Aorta (tissue), 5 donors: ENCODE measurements at regions not wholly inside any gene's neighbourhood (a gene's known extent, or its start where the extent isn't known, plus 50 kb on each side); places are given as distances from the start of the nearest gene placed in this dataset.
"Not testable (repeated sequence)": the region's sequence is repeated elsewhere in the genome, so short reads cannot be mapped to it uniquely, and the experiment has no call there.

ENCODE experiments used
- ATAC-seq: fragments of 200-7000 bp; cut with Tn5 transposase; one replicate; pipeline ENCODE4 v1.9.1; 2022; ENCODE audit warnings: moderate library complexity; ENCODE audit not compliant: low FRiP score
- DNase-seq, 2 donors: peaks; one replicate each; pipeline ENCODE4 v3.0.0-alpha.2; 2020
- H3K27ac ChIP-seq, 2 donors: one replicate each; pipeline ENCODE4 v1.5.1; 2013; ENCODE audit warnings: low read length in 2 of 2, mild to moderate bottlenecking in 2 of 2, moderate library complexity in 2 of 2, control low read depth in 1 of 2, inconsistent platforms in 1 of 2, low read depth in 1 of 2
- H3K27me3 ChIP-seq, 2 donors: one replicate each; pipeline ENCODE4 v1.6.1; 2013; ENCODE audit warnings: control low read depth in 1 of 2, low read length in 1 of 2, mild to moderate bottlenecking in 1 of 2, moderate library complexity in 1 of 2; ENCODE audit not compliant: insufficient read depth in 2 of 2, control insufficient read depth in 1 of 2
- H3K36me3 ChIP-seq, 2 donors: one replicate each; pipeline ENCODE4 v1.6.1; 2013; ENCODE audit warnings: control low read depth in 1 of 2, low read length in 1 of 2, mild to moderate bottlenecking in 1 of 2; ENCODE audit not compliant: insufficient read depth in 2 of 2, control insufficient read depth in 1 of 2
- H3K4me1 ChIP-seq, 2 donors: one replicate each; pipeline ENCODE4 v1.6.1; 2013; ENCODE audit warnings: low read length in 2 of 2, control low read depth in 1 of 2, mild to moderate bottlenecking in 1 of 2, moderate library complexity in 1 of 2; ENCODE audit not compliant: insufficient read depth in 2 of 2, control insufficient read depth in 1 of 2
- H3K4me3 ChIP-seq, 2 donors: one replicate each; pipeline ENCODE4 v1.5.1; 2013; ENCODE audit warnings: low read length in 2 of 2, control low read depth in 1 of 2, mild to moderate bottlenecking in 1 of 2
- H3K9me3 ChIP-seq: one replicate; pipeline ENCODE4 v1.6.1; 2013; ENCODE audit warnings: mild to moderate bottlenecking, low read length; ENCODE audit not compliant: control insufficient read depth
- WGBS, 2 donors: extraction: QIAGEN DNeasy Blood & Tissue Kit; methylation state at CpG; one replicate each; pipeline ENCODE4 v1.1.7; 2013; 5-methylcytosine and 5-hydroxymethylcytosine counted together
- intact Hi-C, 2 donors: fragments of 100-400 bp; cut with DNase I; formaldehyde crosslinking; loops; one replicate each; pipeline versions ENCODE4 v1.14.2 to v1.15.0; 2022
- donor health status: healthy with polysubstance abuse.
- donor health status: Bipolar disorder and iron deficiency.
- donor health status: DM: no; HTN: no; CAD: no.
- donor health status: DM: no; HTN: no; CAD: no.
- donor health status: DM: yes; HTN: yes; CAD: no.

DNA sequence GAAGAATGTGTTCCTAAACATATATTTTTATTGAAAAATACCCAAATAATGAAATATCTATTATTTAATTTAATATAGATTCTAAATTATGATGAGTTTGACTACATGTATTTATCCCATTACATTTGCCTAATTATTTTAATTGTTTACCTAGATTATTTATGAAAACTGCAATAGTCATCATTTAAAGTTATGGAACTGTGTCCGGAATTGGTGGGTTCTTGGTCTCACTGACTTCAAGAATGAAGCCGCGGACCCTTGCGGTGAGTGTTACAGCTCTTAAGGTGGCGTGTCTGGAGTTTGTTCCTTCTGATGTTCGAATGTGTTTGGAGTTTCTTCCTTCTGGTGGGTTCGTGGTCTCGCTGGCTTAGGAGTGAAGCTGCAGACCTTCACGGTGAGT, 96.5 kb downstream of the CHCHD4 start:
- H3K9me3 ChIP-seq, H3K4me3 ChIP-seq, H3K27me3 ChIP-seq, H3K27ac ChIP-seq, ATAC-seq, intact Hi-C loops, H3K4me1 ChIP-seq, H3K36me3 ChIP-seq, DNase-seq: not testable (repeated sequence)
- 93 to 95% methylated on average over 6 to 9 of the region's 9 CpGs for WGBS, 2 donors

- WGBS, 2 donors, result 48 to 51% methylated on average over 4 of the region's 4 CpGs
- no peaks in the 10 kb centered on the region for H3K4me1 ChIP-seq
- DNase-seq (no peak), ATAC-seq (no peak)
- H3K9me3 ChIP-seq, result no peaks in the 10 kb centered on the region
- H3K36me3 ChIP-seq, result no peaks in the 10 kb centered on the region
- intact Hi-C loops, result no loop called here
- H3K4me3 ChIP-seq, result no peak overlapping the region
- no peaks in the 10 kb centered on the region for H3K27me3 ChIP-seq
- no peak overlapping the region for H3K27ac ChIP-seq
Measured at GRCh38 chr3:14019459-14019858, 105.2 kb downstream of the CHCHD4 start.

DNA sequence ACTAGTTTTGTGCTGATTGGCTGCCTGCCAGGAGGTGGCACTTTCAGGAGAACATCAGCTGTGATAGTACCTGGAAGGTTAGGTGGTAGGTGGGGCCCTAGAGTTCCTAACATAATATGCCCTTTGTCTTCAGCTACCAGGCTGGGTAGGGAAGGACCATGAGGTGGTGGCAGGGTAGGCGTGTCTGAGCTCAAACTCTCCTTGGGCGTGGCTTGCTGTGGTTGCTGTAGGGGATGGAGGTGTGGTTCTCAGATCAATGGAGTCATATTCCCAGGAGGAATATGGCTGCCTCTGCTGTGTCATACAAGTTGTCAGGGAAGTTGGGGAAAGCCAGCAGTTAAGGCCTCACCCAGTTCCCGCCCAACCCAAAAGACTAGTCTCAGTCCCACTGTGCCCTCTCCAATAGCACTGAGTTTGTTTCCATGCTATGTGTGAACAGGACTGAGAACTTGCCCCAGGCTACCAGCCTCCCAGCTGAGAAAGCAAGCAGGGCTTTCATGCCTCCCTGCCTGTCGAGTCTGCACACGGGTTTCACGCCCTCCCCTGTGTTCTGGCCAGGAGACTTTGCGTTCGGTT, 107.7 kb downstream of the CHCHD4 start:
- H3K4me1 ChIP-seq, result no peaks in the 10 kb centered on the region
- no peak overlapping the region for H3K4me3 ChIP-seq
- 68 to 73% methylated on average over 8 of the region's 8 CpGs for WGBS, 2 donors
- H3K27ac ChIP-seq, result no peak overlapping the region
- no peaks in the 10 kb centered on the region for H3K9me3 ChIP-seq
- no peak for ATAC-seq
- no peaks in the 10 kb centered on the region for H3K36me3 ChIP-seq
- DNase-seq, result no peak
- no peaks in the 10 kb centered on the region for H3K27me3 ChIP-seq
- intact Hi-C loops, result no loop called here

GRCh38 chr3:14007006-14007405, 117.7 kb downstream of the CHCHD4 start:
- WGBS, 2 donors, result 70 to 73% methylated on average over 4 of the region's 4 CpGs
- Histone ChIP-seq H3K27ac (no peak overlapping the region), H3K4me1 (no peaks in the 10 kb centered on the region), H3K9me3 (no peaks in the 10 kb centered on the region), H3K4me3 (no peak overlapping the region), H3K27me3 (no peaks in the 10 kb centered on the region), H3K36me3 (no peaks in the 10 kb centered on the region)
- intact Hi-C loops, result no loop called here
- DNase-seq, result no peak
- ATAC-seq, result no peak

DNA sequence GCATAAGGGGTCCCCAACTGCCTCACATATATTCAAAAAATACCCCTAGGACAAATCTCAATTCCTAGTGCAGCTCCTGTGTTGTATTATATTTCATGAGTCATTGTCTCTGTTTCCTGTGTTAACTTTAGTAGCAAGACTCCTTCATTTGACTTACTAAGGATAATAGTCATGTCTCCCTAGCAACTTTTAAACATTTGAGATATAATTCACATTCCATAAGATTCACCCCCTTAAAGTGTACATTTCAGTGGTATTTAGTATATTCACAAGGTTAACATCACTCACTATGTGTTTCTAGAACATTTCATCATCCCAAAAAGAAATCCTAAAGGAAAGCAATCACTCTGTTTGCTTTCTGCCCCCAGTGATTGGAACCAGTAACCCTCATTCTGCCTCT, 121.3 kb upstream of the WNT7A start:
- Histone ChIP-seq H3K27ac (no peak overlapping the region), H3K36me3 (no peaks in the 10 kb centered on the region), H3K4me1 (no peaks in the 10 kb centered on the region), H3K4me3 (no peak overlapping the region), H3K9me3 (no peaks in the 10 kb centered on the region), H3K27me3 (no peaks in the 10 kb centered on the region)
- intact Hi-C loops, result no loop called here
- ATAC-seq (no peak), DNase-seq (no peak)

DNA sequence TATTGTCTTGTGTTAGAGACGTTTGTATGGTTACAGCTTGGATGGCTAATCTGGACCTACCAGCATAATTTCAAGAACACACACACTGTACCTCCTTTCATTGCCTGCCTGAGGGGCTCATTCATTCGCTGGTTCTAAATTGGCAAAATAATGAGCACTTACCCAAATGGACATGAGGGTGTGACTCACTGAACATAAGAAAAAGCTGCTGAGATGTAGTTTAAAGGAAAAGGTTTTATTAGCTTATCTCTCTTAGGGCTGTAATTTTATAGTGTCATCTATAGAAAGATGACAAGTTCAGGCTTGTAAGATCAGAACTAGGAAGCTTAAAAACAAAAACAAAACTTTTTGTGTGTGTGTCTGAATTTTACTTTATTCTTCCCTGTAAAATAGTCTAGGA, 120.7 kb upstream of the WNT7A start:
- DNase-seq (no peak), ATAC-seq (no peak)
- no peaks in the 10 kb centered on the region for H3K9me3 ChIP-seq
- H3K36me3 ChIP-seq, result no peaks in the 10 kb centered on the region
- 44 to 51% methylated on average over 2 of the region's 2 CpGs for WGBS, 2 donors
- no peak overlapping the region for H3K4me3 ChIP-seq
- no peaks in the 10 kb centered on the region for H3K4me1 ChIP-seq
- H3K27me3 ChIP-seq, result no peaks in the 10 kb centered on the region
- intact Hi-C loops, result no loop called here
- H3K27ac ChIP-seq, result no peak overlapping the region

GRCh38 chr3:13998831-13999230, 119.0 kb upstream of the WNT7A start:
- Histone ChIP-seq H3K36me3 (no peaks in the 10 kb centered on the region), H3K4me3 (no peak overlapping the region), H3K4me1 (no peaks in the 10 kb centered on the region), H3K9me3 (no peaks in the 10 kb centered on the region), H3K27ac (no peak overlapping the region), H3K27me3 (no peaks in the 10 kb centered on the region)
- WGBS, 2 donors, result 50 to 61% methylated on average over 4 of the region's 4 CpGs
- intact Hi-C loops, result loop anchor here in 1 of 2 donors (10.0 kb wide), 1 partner anchor 74 kb away; no protein-coding TSS in a partner anchor
- no peak for DNase-seq
- no peak for ATAC-seq

DNA sequence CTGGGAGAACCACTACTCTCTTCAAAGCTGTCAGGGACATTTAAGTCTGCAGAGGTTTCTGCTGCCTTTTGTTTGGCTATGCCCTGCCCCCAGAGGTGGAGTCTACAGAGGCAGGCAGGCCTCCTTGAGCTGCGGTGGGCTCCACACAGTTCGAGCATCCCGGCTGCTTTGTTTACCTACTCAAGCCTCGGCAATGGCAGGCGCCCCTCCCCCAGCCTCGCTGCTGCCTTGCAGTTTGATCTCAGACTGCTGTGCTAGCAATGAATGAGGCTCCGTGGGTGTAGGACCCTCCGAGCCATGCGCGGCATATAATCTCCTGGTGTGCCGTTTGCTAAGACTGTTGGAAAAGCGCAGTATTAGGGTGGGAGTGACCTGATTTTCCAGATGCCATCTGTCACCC, 115.3 kb upstream of the WNT7A start:
- not testable (repeated sequence) for H3K27ac ChIP-seq, H3K4me1 ChIP-seq, H3K36me3 ChIP-seq, DNase-seq, H3K9me3 ChIP-seq, H3K4me3 ChIP-seq, H3K27me3 ChIP-seq, ATAC-seq
- intact Hi-C loops, result loop anchor here in 1 of 2 donors (10.0 kb wide), 1 partner anchor 70 kb away; no protein-coding TSS in a partner anchor
- 85 to 89% methylated on average over 12 of the region's 12 CpGs for WGBS, 2 donors

- H3K27me3 ChIP-seq, H3K4me1 ChIP-seq, H3K27ac ChIP-seq, H3K4me3 ChIP-seq, H3K9me3 ChIP-seq, H3K36me3 ChIP-seq, ATAC-seq, DNase-seq, intact Hi-C loops: not testable (repeated sequence)
- 70 to 83% methylated on average over 1 of the region's 1 CpG for WGBS, 2 donors
Measured at GRCh38 chr3:13988925-13989324, 109.1 kb upstream of the WNT7A start.
